HTR-8/SVneo (cell line): ENCODE measurements at regions not wholly inside any gene's neighbourhood (a gene's known extent, or its start where the extent isn't known, plus 50 kb on each side); places are given as distances from the start of the nearest gene placed in this dataset.
"Not testable (repeated sequence)": the region's sequence is repeated elsewhere in the genome, so short reads cannot be mapped to it uniquely, and the experiment has no call there.

ENCODE experiments used
- DNase-seq: peaks from one replicate; pipeline ENCODE4 v3.0.0; 2011; ENCODE audit warnings: low spot score, mixed read lengths; ENCODE audit not compliant: insufficient read length
- FAIRE-seq: peaks from 2 replicates; lab custom pipeline; 2011; peaks lifted over from hg19 to GRCh38; lab: Jason Lieb, UNC

GRCh38 chr1:95297906-95298305 is 63.9 kb downstream of the RWDD3 start:
- FAIRE-seq, DNase-seq: not testable (repeated sequence)

- FAIRE-seq: no peak
Measured at GRCh38 chr1:95301091-95301490, 67.1 kb downstream of the RWDD3 start.

GRCh38 chr1:95301614-95302013 is 67.6 kb downstream of the RWDD3 start:
- FAIRE-seq (no peak), DNase-seq (no peak)

More at GRCh38 chr1:95301091-95301490, 67.1 kb downstream of the RWDD3 start:
- no peak for DNase-seq

- DNase-seq (no peak), FAIRE-seq (no peak)
Measured at GRCh38 chr1:95304803-95305202, 70.8 kb downstream of the RWDD3 start.

GRCh38 chr1:95308276-95309030 is 74.4 kb downstream of the RWDD3 start:
- DNase-seq (no peak), FAIRE-seq (no peak)

GRCh38 chr1:95309031-95309471 is 75.0 kb downstream of the RWDD3 start:
- DNase-seq (peak; percentile 7), FAIRE-seq (no peak)

- FAIRE-seq (no peak), DNase-seq (no peak)
Measured at GRCh38 chr1:95311014-95311413, 77.0 kb downstream of the RWDD3 start.

- no peak for FAIRE-seq
Measured at GRCh38 chr1:95311762-95312161, 77.8 kb downstream of the RWDD3 start.

GRCh38 chr1:95312181-95312580 is 78.2 kb downstream of the RWDD3 start:
- no peak for FAIRE-seq
- no peak for DNase-seq

More at GRCh38 chr1:95311762-95312161, 77.8 kb downstream of the RWDD3 start:
- DNase-seq: no peak

- FAIRE-seq (no peak), DNase-seq (no peak)
Measured at GRCh38 chr1:95313527-95313926, 79.5 kb downstream of the RWDD3 start.

- FAIRE-seq (no peak), DNase-seq (no peak)
Measured at GRCh38 chr1:95321531-95321930, 87.5 kb downstream of the RWDD3 start.

GRCh38 chr1:95323123-95323522 is 89.1 kb downstream of the RWDD3 start:
- DNase-seq: no peak
- no peak for FAIRE-seq

GRCh38 chr1:95325349-95325748 is 91.3 kb downstream of the RWDD3 start:
- no peak for FAIRE-seq
- no peak for DNase-seq

- DNase-seq: no peak
- FAIRE-seq: no peak
Measured at GRCh38 chr1:95326023-95326422, 92.0 kb downstream of the RWDD3 start.

- no peak for FAIRE-seq
- DNase-seq: no peak
Measured at GRCh38 chr1:95332754-95333153, 98.7 kb downstream of the RWDD3 start.

- no peak for DNase-seq
- no peak for FAIRE-seq
Measured at GRCh38 chr1:95339377-95339776, 105.4 kb downstream of the RWDD3 start.

- FAIRE-seq: no peak
Measured at GRCh38 chr1:95340061-95340460, 106.1 kb downstream of the RWDD3 start.

GRCh38 chr1:95352767-95353166 is 118.8 kb downstream of the RWDD3 start:
- no peak for DNase-seq
- no peak for FAIRE-seq

More at GRCh38 chr1:95340061-95340460, 106.1 kb downstream of the RWDD3 start:
- no peak for DNase-seq

- peak; percentile 23 for FAIRE-seq
Measured at GRCh38 chr1:95353194-95353593, 119.2 kb downstream of the RWDD3 start.

GRCh38 chr1:95364546-95364945 is 130.5 kb downstream of the RWDD3 start:
- FAIRE-seq: no peak
- no peak for DNase-seq

More at GRCh38 chr1:95353194-95353593, 119.2 kb downstream of the RWDD3 start:
- no peak for DNase-seq

GRCh38 chr1:95366498-95366897 is 132.5 kb downstream of the RWDD3 start:
- DNase-seq (no peak), FAIRE-seq (no peak)

GRCh38 chr1:95368178-95368577 is 134.2 kb downstream of the RWDD3 start:
- DNase-seq: no peak
- FAIRE-seq: no peak
